DOHH2 (cell line): ENCODE measurements at regions not wholly inside any gene's neighbourhood (a gene's known extent, or its start where the extent isn't known, plus 50 kb on each side); places are given as distances from the start of the nearest gene placed in this dataset.

Source experiments
- H3F3A ChIP-seq: fragments of 200-600 bp; sonication (generic), shearing (Covaris generic); 2 replicates; pipeline ENCODE4 v1.6.0; 2016; ENCODE audit warnings: antibody characterized with exemption, mild to moderate bottlenecking; ENCODE audit not compliant: control insufficient read depth, insufficient read depth
- H3K27ac ChIP-seq: fragments of 200-600 bp; sonication (generic); 2 replicates; pipeline ENCODE4 v1.5.1; 2014; ENCODE audit warnings: low read depth, mild to moderate bottlenecking, low read length, moderate library complexity
- H3K27me3 ChIP-seq: fragments of 200-600 bp; sonication (generic); 2 replicates; pipeline ENCODE4 v1.6.1; 2014; ENCODE audit warnings: mild to moderate bottlenecking, low read length, mixed read lengths; ENCODE audit not compliant: control insufficient read depth
- H3K36me3 ChIP-seq: fragments of 200-600 bp; sonication (generic); 2 replicates; pipeline ENCODE4 v1.6.1; 2014; ENCODE audit warnings: mild to moderate bottlenecking, low read length, moderate library complexity, mixed read lengths; ENCODE audit not compliant: control insufficient read depth
- H3K4me1 ChIP-seq: fragments of 200-600 bp; sonication (generic); 2 replicates; pipeline ENCODE4 v1.6.1; 2014; ENCODE audit warnings: mild to moderate bottlenecking, low read length, mixed read lengths; ENCODE audit not compliant: control insufficient read depth
- H3K4me2 ChIP-seq: fragments of 200-600 bp; sonication (generic); 2 replicates; pipeline ENCODE4 v1.6.0; 2014; ENCODE audit warnings: mild to moderate bottlenecking, low read length, moderate library complexity
- H3K4me3 ChIP-seq: fragments of 200-600 bp; sonication (generic); 2 replicates; pipeline ENCODE4 v1.5.1; 2014; ENCODE audit warnings: mild to moderate bottlenecking, low read length, mixed read lengths
- H3K79me2 ChIP-seq: fragments of 200-600 bp; sonication (generic); 2 replicates; pipeline ENCODE4 v1.6.1; 2014; ENCODE audit warnings: mild to moderate bottlenecking, low read length, mixed read lengths; ENCODE audit not compliant: control insufficient read depth
- H3K9me2 ChIP-seq: fragments of 200-600 bp; sonication (generic); replicated peaks from 2 replicates; pipeline ENCODE4 v1.6.1; 2014; ENCODE audit warnings: mild to moderate bottlenecking, low read length, mixed read lengths; ENCODE audit not compliant: control insufficient read depth
- H3K9me3 ChIP-seq: fragments of 200-600 bp; sonication (generic); 2 replicates; pipeline ENCODE4 v1.6.1; 2014; ENCODE audit warnings: antibody characterized with exemption, low read length, mixed read lengths; ENCODE audit not compliant: control insufficient read depth, insufficient read depth
- H4K20me1 ChIP-seq: fragments of 200-600 bp; sonication (generic); 2 replicates; pipeline ENCODE4 v1.6.0; 2014; ENCODE audit warnings: low read depth, mild to moderate bottlenecking, antibody characterized with exemption, low read length, moderate library complexity; ENCODE audit not compliant: control insufficient read depth, insufficient read depth
- CTCF ChIP-seq: fragments of 200-600 bp; sonication (generic); IDR thresholded peaks from one replicate; pipeline ENCODE4 v1.5.1; 2014; ENCODE audit warnings: antibody characterized with exemption, mild to moderate bottlenecking, low read depth, low read length; ENCODE audit not compliant: poor library complexity, severe bottlenecking
- EZH2phosphoT487 ChIP-seq: fragments of 200-600 bp; sonication (generic); IDR thresholded peaks from 2 replicates; pipeline ENCODE4 v1.6.1; 2017; ENCODE audit warnings: borderline replicate concordance, mild to moderate bottlenecking, antibody characterized with exemption, low read length, moderate library complexity, mixed read lengths

GRCh38 chr11:109808569-109808968, 284.6 kb upstream of the ZC3H12C start:
- Histone ChIP-seq H3K4me3 (no peak overlapping the region), H4K20me1 (no peaks in the 10 kb centered on the region), H3K27ac (no peak overlapping the region), H3K36me3 (no peaks in the 10 kb centered on the region), H3F3A (no peaks in the 10 kb centered on the region), H3K27me3 (no peaks in the 10 kb centered on the region), H3K9me2 (no peaks in the 10 kb centered on the region), H3K4me1 (no peaks in the 10 kb centered on the region), H3K4me2 (no peak overlapping the region), H3K79me2 (no peaks in the 10 kb centered on the region), H3K9me3 (no peaks in the 10 kb centered on the region)
- TF ChIP-seq CTCF = no peak
- TF ChIP-seq EZH2phosphoT487 = no peak

GRCh38 chr11:109814824-109815223, 278.4 kb upstream of the ZC3H12C start:
- H3K4me3 ChIP-seq = no peak overlapping the region
- H3K27ac ChIP-seq = no peak overlapping the region
- no peaks in the 10 kb centered on the region for H4K20me1 ChIP-seq
- no peaks in the 10 kb centered on the region for H3F3A ChIP-seq
- H3K79me2 ChIP-seq = no peaks in the 10 kb centered on the region
- TF ChIP-seq CTCF (no peak), EZH2phosphoT487 (no peak)
- H3K4me1 ChIP-seq = no peaks in the 10 kb centered on the region
- no peak overlapping the region for H3K4me2 ChIP-seq
- no peaks in the 10 kb centered on the region for H3K27me3 ChIP-seq
- H3K36me3 ChIP-seq = no peaks in the 10 kb centered on the region
- H3K9me3 ChIP-seq = no peaks in the 10 kb centered on the region
- no peaks in the 10 kb centered on the region for H3K9me2 ChIP-seq

- H3K4me1 ChIP-seq = no peaks in the 10 kb centered on the region
- H4K20me1 ChIP-seq = no peaks in the 10 kb centered on the region
- H3K36me3 ChIP-seq = no peaks in the 10 kb centered on the region
- no peaks in the 10 kb centered on the region for H3K9me3 ChIP-seq
- H3K27ac ChIP-seq = no peak overlapping the region
- H3K9me2 ChIP-seq = no peaks in the 10 kb centered on the region
- no peaks in the 10 kb centered on the region for H3F3A ChIP-seq
- H3K4me3 ChIP-seq = no peak overlapping the region
- H3K79me2 ChIP-seq = no peaks in the 10 kb centered on the region
- TF ChIP-seq EZH2phosphoT487 (no peak), CTCF (no peak)
- no peaks in the 10 kb centered on the region for H3K27me3 ChIP-seq
- H3K4me2 ChIP-seq = no peak overlapping the region
These were observed 277.6 kb upstream of the ZC3H12C start for GRCh38 chr11:109815500-109816150.
